SU-DHL-6 (cell line): ENCODE measurements at regions not wholly inside any gene's neighbourhood (a gene's known extent, or its start where the extent isn't known, plus 50 kb on each side); places are given as distances from the start of the nearest gene placed in this dataset.

Experiments used
- EZH2phosphoT487 ChIP-seq: fragments of 200-600 bp; sonication (generic), shearing (Covaris generic); conservative IDR thresholded peaks from 2 replicates; pipeline ENCODE4 v1.6.1; 2018; ENCODE audit warnings: mild to moderate bottlenecking, antibody characterized with exemption, low read length, moderate library complexity, mixed read lengths
- TF ChIP-seq, protein P1 (sequence below): fragments of 200-600 bp; sonication (generic); IDR thresholded peaks from one replicate; pipeline ENCODE4 v1.5.1; 2017; ENCODE audit warnings: antibody characterized with exemption, mild to moderate bottlenecking, low read length, moderate library complexity; ENCODE audit not compliant: insufficient read depth, poor library complexity, severe bottlenecking

DNA sequence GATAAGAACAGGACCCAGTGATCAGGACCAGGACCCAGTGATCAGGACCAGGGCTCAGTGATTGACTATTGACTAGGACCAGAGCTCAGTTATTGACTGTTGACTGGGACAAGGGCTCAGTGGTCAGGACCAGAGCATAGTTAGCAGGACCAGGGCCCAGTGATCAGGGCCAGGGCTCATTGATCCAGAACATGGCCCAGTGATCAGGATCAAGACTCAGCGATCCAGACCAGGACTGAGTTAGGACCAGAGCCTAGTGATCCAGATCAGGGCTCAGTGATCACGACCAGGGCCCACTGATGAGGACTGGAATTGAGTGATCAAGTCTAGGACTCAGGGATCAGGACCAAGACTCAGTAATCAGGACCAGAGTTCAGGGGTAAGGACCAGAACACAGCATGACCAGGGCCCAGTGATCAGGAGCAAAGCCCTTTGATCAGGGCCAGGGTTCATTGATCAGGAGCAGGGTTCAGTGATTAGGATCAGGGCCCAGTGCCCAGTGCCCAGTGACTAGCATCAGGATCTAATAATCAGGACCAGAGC, 176.0 kb downstream of the TMEM121 start:
- TF ChIP-seq, protein P1, sequence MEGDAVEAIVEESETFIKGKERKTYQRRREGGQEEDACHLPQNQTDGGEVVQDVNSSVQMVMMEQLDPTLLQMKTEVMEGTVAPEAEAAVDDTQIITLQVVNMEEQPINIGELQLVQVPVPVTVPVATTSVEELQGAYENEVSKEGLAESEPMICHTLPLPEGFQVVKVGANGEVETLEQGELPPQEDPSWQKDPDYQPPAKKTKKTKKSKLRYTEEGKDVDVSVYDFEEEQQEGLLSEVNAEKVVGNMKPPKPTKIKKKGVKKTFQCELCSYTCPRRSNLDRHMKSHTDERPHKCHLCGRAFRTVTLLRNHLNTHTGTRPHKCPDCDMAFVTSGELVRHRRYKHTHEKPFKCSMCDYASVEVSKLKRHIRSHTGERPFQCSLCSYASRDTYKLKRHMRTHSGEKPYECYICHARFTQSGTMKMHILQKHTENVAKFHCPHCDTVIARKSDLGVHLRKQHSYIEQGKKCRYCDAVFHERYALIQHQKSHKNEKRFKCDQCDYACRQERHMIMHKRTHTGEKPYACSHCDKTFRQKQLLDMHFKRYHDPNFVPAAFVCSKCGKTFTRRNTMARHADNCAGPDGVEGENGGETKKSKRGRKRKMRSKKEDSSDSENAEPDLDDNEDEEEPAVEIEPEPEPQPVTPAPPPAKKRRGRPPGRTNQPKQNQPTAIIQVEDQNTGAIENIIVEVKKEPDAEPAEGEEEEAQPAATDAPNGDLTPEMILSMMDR, result no peak
- TF ChIP-seq EZH2phosphoT487, result no peak
